ENCODE measurements at regions not wholly inside any gene's neighbourhood (a gene's known extent, or its start where the extent isn't known, plus 50 kb on each side); places are given as distances from the start of the nearest gene placed in this dataset.

DNA sequence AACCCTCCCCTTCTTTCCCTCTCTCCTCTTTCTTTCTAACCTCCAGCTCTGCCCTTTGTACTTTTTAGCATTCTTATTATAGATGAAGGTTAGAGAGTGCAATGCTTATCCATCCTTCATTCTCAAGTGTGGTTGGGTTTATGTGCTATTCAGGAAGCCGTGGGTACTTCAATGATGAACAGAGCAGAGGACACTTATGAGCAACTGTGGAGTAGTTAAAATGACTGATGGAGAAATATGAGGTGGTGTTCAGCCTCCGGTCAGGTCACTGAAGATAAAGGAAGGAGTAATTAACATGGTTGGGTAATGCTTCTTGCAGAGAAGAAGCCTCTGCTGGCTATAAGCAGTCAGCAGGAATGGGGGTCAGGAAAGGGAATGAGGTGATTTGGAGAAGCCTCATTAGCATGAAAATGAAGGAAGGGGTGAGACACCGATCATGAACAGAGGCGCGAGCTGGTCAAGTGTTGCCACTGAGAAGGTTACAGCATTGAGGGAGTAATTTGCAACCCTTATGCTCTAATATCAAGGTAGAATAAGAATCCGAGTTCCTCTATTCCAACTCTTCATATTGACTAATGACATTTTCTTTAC lies 174.7 kb downstream of the LPIN1 start:
- Histone ChIP-seq H3K27me3 (no peaks in the 10 kb centered on the region), H3K36me3 (ENCODE audit: low read depth, missing control alignments) (no peaks in the 10 kb centered on the region), H3K27ac (no peak overlapping the region), H3K4me3 (no peak overlapping the region), H3K4me1 (no peaks in the 10 kb centered on the region), H3K9me3 (no peaks in the 10 kb centered on the region)
- intact Hi-C loops (cut with DNase I; ENCODE audit: low total_unique reads), result no loop called here
- DNase-seq, result no peak
- TF ChIP-seq POLR2A (IDR thresholded peaks at IDR 0.05), result no peak
- TF ChIP-seq, protein P1, sequence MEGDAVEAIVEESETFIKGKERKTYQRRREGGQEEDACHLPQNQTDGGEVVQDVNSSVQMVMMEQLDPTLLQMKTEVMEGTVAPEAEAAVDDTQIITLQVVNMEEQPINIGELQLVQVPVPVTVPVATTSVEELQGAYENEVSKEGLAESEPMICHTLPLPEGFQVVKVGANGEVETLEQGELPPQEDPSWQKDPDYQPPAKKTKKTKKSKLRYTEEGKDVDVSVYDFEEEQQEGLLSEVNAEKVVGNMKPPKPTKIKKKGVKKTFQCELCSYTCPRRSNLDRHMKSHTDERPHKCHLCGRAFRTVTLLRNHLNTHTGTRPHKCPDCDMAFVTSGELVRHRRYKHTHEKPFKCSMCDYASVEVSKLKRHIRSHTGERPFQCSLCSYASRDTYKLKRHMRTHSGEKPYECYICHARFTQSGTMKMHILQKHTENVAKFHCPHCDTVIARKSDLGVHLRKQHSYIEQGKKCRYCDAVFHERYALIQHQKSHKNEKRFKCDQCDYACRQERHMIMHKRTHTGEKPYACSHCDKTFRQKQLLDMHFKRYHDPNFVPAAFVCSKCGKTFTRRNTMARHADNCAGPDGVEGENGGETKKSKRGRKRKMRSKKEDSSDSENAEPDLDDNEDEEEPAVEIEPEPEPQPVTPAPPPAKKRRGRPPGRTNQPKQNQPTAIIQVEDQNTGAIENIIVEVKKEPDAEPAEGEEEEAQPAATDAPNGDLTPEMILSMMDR (IDR thresholded peaks at IDR 0.05), result no peak
- 85 to 89% methylated on average over 6 of the region's 6 CpGs for WGBS, 2 donors

DNA sequence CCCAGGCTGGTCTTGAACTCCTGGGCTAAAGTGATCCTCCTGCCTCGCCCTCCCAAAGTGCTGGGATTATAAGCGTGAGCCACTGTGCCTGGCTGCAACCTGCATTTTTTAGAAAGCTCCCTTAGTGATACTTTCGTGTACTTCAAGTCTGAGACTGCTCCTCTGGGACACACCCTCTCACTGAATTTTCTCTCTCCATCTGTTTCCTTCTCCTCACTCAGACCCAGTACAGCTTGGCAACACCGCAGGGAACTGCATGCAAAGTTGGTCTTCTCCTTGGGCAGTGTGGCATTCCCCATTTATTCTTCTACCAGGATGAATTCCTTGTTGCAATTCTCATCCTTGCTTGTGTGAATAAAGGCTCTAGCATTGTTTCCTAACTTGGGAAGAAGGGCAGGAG lies 175.9 kb downstream of the LPIN1 start:
- no peaks in the 10 kb centered on the region for H3K27me3 ChIP-seq
- no peak overlapping the region for H3K27ac ChIP-seq
- no peaks in the 10 kb centered on the region for H3K4me1 ChIP-seq
- DNase-seq, result no peak
- WGBS, 2 donors, result 87% methylated on average over 4 of the region's 4 CpGs
- no peaks in the 10 kb centered on the region for H3K36me3 ChIP-seq (ENCODE audit: low read depth, missing control alignments)
- TF ChIP-seq POLR2A (IDR thresholded peaks at IDR 0.05), result no peak
- TF ChIP-seq, protein P1 (IDR thresholded peaks at IDR 0.05), result no peak
- H3K4me3 ChIP-seq, result no peak overlapping the region
- H3K9me3 ChIP-seq, result no peaks in the 10 kb centered on the region
- intact Hi-C loops (cut with DNase I; ENCODE audit: low total_unique reads), result no loop called here

DNA sequence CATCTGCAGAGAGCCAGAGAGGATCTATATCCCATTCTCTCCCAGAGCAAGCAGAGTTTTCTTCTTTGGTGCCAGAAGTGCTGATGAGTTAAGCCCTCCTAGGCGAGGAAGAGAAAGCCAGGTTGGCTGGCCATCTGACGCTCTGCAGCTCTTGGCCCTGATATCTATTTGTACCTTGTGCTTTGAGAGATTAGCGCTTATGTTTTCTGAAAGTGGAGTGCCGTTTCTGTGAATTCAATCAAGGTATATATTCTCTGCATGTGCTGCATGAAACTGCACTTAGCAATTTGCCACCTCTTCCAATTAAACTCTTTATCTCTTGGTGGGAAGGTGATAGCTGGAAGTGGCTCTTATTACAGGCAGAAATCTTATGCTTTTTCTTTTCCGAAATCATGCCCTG lies 177.5 kb downstream of the LPIN1 start:
- intact Hi-C loops (cut with DNase I; ENCODE audit: low total_unique reads), result no loop called here
- TF ChIP-seq, protein P1 (IDR thresholded peaks at IDR 0.05), result no peak
- no peak for TF ChIP-seq POLR2A (IDR thresholded peaks at IDR 0.05)
- no peak for DNase-seq
- Histone ChIP-seq H3K4me3 (no peak overlapping the region), H3K9me3 (no peaks in the 10 kb centered on the region), H3K27ac (no peak overlapping the region), H3K4me1 (no peaks in the 10 kb centered on the region), H3K36me3 (ENCODE audit: low read depth, missing control alignments) (no peaks in the 10 kb centered on the region), H3K27me3 (no peaks in the 10 kb centered on the region)
- WGBS, 2 donors, result 78% methylated on average over 5 of the region's 5 CpGs

DNA sequence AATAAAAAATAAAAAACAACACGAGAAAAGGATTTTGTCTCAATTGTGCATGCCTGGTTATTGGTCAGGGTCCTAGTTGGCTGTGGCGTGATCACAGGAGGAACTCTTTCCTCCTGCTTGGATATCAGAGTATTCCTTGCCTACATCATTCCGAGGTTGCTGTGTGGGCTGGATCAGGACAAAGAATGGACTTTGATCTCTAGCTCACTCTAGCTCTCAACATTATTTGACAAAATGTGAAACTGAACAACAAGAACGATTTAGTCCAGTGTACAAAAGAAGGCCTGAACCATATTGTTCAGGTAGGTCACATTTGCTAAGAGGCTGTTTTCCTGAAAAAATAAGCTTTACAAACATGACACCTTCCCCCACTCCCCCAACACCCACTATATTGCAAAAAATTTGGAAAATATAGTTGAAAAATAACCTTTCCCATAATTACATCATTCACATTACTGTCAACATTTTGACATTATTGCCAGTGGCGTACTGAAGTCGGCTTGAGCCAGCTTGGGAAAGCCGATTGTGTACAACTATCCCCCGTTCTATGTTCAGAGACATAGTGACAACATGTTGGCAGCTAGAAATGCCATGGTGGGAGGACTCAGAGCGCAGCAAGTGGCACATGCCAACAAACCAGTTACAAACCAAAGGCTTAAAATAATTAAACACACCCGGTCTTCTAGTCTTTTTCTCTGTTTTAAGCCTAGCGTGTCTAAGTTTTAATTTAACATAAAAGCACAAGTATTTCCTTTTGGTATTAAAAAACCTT lies 179.0 kb downstream of the LPIN1 start:
- Histone ChIP-seq H3K36me3 (ENCODE audit: low read depth, missing control alignments) (no peaks in the 10 kb centered on the region), H3K4me3 (no peak overlapping the region), H3K9me3 (no peaks in the 10 kb centered on the region), H3K27me3 (no peaks in the 10 kb centered on the region), H3K27ac (no peak overlapping the region), H3K4me1 (no peaks in the 10 kb centered on the region)
- 92 to 94% methylated on average over 11 of the region's 11 CpGs for WGBS, 2 donors
- DNase-seq, result no peak
- intact Hi-C loops (cut with DNase I; ENCODE audit: low total_unique reads), result no loop called here
- TF ChIP-seq, protein P1 (IDR thresholded peaks at IDR 0.05), result no peak
- TF ChIP-seq POLR2A (IDR thresholded peaks at IDR 0.05), result no peak
